GDM1 (cell line): ENCODE measurements at regions not wholly inside any gene's neighbourhood (a gene's known extent, or its start where the extent isn't known, plus 50 kb on each side); places are given as distances from the start of the nearest gene placed in this dataset.

Source experiments
- DNase-seq: peaks from one replicate; lab custom pipeline; 2025; lab: John Stamatoyannopoulos, UW

GRCh38 chr3:10763817-10764258 lies 52.2 kb upstream of the SLC6A11 start:
- DNase-seq = no peak

- no peak for DNase-seq
Observed at GRCh38 chr3:10764259-10765051, 51.6 kb upstream of the SLC6A11 start.

- DNase-seq = no peak
Observed at GRCh38 chr3:10766049-10766705, 49.9 kb upstream of the SLC6A11 start.
